CD14-positive monocyte (primary cell): ENCODE measurements at regions not wholly inside any gene's neighbourhood (a gene's known extent, or its start where the extent isn't known, plus 50 kb on each side); places are given as distances from the start of the nearest gene placed in this dataset.
A peak's percentile ranks its signal among the peaks of the same experiment; 100 is the strongest.

Experiments used
- DNase-seq, 3 donors: peaks; one replicate each; pipeline ENCODE4 v3.0.0-alpha.2; 2011 to 2022
- H2AFZ ChIP-seq: 2 replicates; pipeline ENCODE4 v1.6.0; 2012; ENCODE audit warnings: mild to moderate bottlenecking, low read depth, low read length, inconsistent platforms; ENCODE audit not compliant: insufficient read depth, poor library complexity, severe bottlenecking
- H3K27ac ChIP-seq, 2 donors: 1 replicate in 1 of 2; 2 replicates in 1 of 2; pipeline ENCODE4 v1.5.1; 2012 to 2013; ENCODE audit warnings: low read length in 2 of 2, control low read depth in 1 of 2, inconsistent platforms in 1 of 2, low read depth in 1 of 2, mild to moderate bottlenecking in 1 of 2
- H3K27me3 ChIP-seq, 2 donors: one replicate each; pipeline versions ENCODE4 v1.6.0 to v1.6.1; 2011 to 2013; ENCODE audit warnings: low read length in 2 of 2; ENCODE audit not compliant: control insufficient read depth in 2 of 2, insufficient read depth in 2 of 2
- H3K36me3 ChIP-seq, 2 donors: replicated peaks in 1 of 2; 1 replicate in 1 of 2; 2 replicates in 1 of 2; pipeline versions ENCODE4 v1.5.1 to v1.6.1; 2012 to 2013; ENCODE audit warnings: low read length in 2 of 2, control low read depth in 1 of 2, inconsistent platforms in 1 of 2, mild to moderate bottlenecking in 1 of 2; ENCODE audit not compliant: insufficient read depth in 2 of 2, control insufficient read depth in 1 of 2
- H3K4me1 ChIP-seq, 2 donors: 1 replicate in 1 of 2; 2 replicates in 1 of 2; pipeline versions ENCODE4 v1.5.1 to v1.6.1; 2012 to 2013; ENCODE audit warnings: low read length in 2 of 2, control low read depth in 1 of 2, inconsistent platforms in 1 of 2, mild to moderate bottlenecking in 1 of 2, moderate library complexity in 1 of 2; ENCODE audit not compliant: insufficient read depth in 2 of 2, control insufficient read depth in 1 of 2
- H3K4me2 ChIP-seq: replicated peaks from 2 replicates; pipeline ENCODE3; 2012; ENCODE audit warnings: low read length, moderate library complexity, mild to moderate bottlenecking; ENCODE audit not compliant: poor library complexity, severe bottlenecking; ENCODE audit errors: extremely low read depth
- H3K4me3 ChIP-seq, 3 experiments: fragments of 200-600 bp in 1 of 3; sonication (generic) in 1 of 3; replicated peaks in 1 of 3; 1 replicate in 2 of 3; 2 replicates in 1 of 3; pipeline ENCODE4 v1.5.1; 2011 to 2013; ENCODE audit warnings: low read length in 3 of 3, mild to moderate bottlenecking in 3 of 3, control low read depth in 2 of 3, low read depth in 2 of 3, inconsistent platforms in 1 of 3, moderate library complexity in 1 of 3
- H3K79me2 ChIP-seq: 2 replicates; pipeline ENCODE4 v1.6.0; 2012; ENCODE audit warnings: mild to moderate bottlenecking, control low read depth, inconsistent platforms, low read length, moderate library complexity; ENCODE audit not compliant: insufficient read depth
- H3K9ac ChIP-seq: 2 replicates; pipeline ENCODE4 v1.6.0; 2017; ENCODE audit warnings: low read length, mild to moderate bottlenecking; ENCODE audit not compliant: insufficient read depth, poor library complexity, severe bottlenecking
- H3K9me3 ChIP-seq, 2 donors: replicated peaks in 1 of 2; 1 replicate in 1 of 2; 2 replicates in 1 of 2; pipeline versions ENCODE4 v1.5.1 to v1.6.1; 2012 to 2013; ENCODE audit warnings: low read length in 2 of 2, control low read depth in 1 of 2; ENCODE audit not compliant: control insufficient read depth in 1 of 2, insufficient read depth in 1 of 2
- H4K20me1 ChIP-seq: 2 replicates; pipeline ENCODE4 v1.6.0; 2012; ENCODE audit warnings: mild to moderate bottlenecking, low read length, control low read depth, moderate library complexity; ENCODE audit not compliant: insufficient read depth
- H3K27ac Mint-ChIP-seq, 7 donors: one replicate each; pipeline ENCODE4 v1.8.0; 2020; ENCODE audit warnings: mild to moderate bottlenecking in 7 of 7, mixed read lengths in 7 of 7, moderate library complexity in 6 of 7, inconsistent platforms in 2 of 7
- H3K27me3 Mint-ChIP-seq, 3 donors: one replicate each; pipeline ENCODE4 v1.8.0; 2021 to 2022; ENCODE audit warnings: low read depth in 3 of 3, mild to moderate bottlenecking in 3 of 3, mixed read lengths in 3 of 3, moderate library complexity in 3 of 3, inconsistent platforms in 1 of 3
- H3K36me3 Mint-ChIP-seq, 2 donors: one replicate each; pipeline ENCODE4 v1.8.0; 2020; ENCODE audit warnings: mixed read lengths in 2 of 2, inconsistent platforms in 1 of 2, mild to moderate bottlenecking in 1 of 2
- H3K4me1 Mint-ChIP-seq: one replicate; pipeline ENCODE4 v1.8.0; 2020; ENCODE audit warnings: mild to moderate bottlenecking, mixed read lengths
- H3K4me3 Mint-ChIP-seq, 2 donors: one replicate each; pipeline ENCODE4 v1.8.0; 2020; ENCODE audit warnings: mild to moderate bottlenecking in 2 of 2, mixed read lengths in 2 of 2, moderate library complexity in 1 of 2
- H3K9me3 Mint-ChIP-seq, 7 donors: one replicate each; pipeline ENCODE4 v1.8.0; 2020 to 2022; ENCODE audit warnings: mixed read lengths in 7 of 7, mild to moderate bottlenecking in 6 of 7, moderate library complexity in 6 of 7, inconsistent platforms in 2 of 7
- CTCF ChIP-seq: fragments of 200-600 bp; IDR thresholded peaks from one replicate; pipeline ENCODE4 v1.8.0; 2022; ENCODE audit warnings: antibody characterized with exemption, mild to moderate bottlenecking
- WGBS: methylation state at CpG from one replicate; pipeline ENCODE4 v1.1.5; 2013; ENCODE audit warnings: missing lambda C conversion rate; ENCODE audit not compliant: insufficient coverage; 5-methylcytosine and 5-hydroxymethylcytosine counted together
- intact Hi-C, 2 donors: fragments of 100-400 bp; cut with micrococcal nuclease; formaldehyde crosslinking; loops; one replicate each; pipeline versions ENCODE4 v1.15.0 to v1.15.1; 2023

- Histone ChIP-seq H3K9ac (no peak overlapping the region), H3K9me3 (peaks cover 0 to 9% of the 10 kb centered on the region in 2 donors), H3K4me2 (no peak overlapping the region), H3K4me3 (no peak overlapping the region), H4K20me1 (no peaks in the 10 kb centered on the region), H3K36me3 (no peaks in the 10 kb centered on the region), H3K27me3 (no peaks in the 10 kb centered on the region), H3K27ac (no peak overlapping the region), H3K79me2 (no peaks in the 10 kb centered on the region), H3K4me1 (peaks cover 7 to 9% of the 10 kb centered on the region in 2 donors), H2AFZ (no peak overlapping the region)
- TF ChIP-seq CTCF: no peak
- intact Hi-C loops: no loop called here
- no peaks in the 10 kb centered on the region for H3K36me3 Mint-ChIP-seq
- peaks cover 9 to 23% (median 13%) of the 10 kb centered on the region in 7 donors for H3K9me3 Mint-ChIP-seq
- H3K4me1 Mint-ChIP-seq: peaks cover 8% of the 10 kb centered on the region
- peaks cover 0 to 5% (median 0%) of the 10 kb centered on the region in 3 donors for H3K27me3 Mint-ChIP-seq
- H3K4me3 Mint-ChIP-seq: no peak overlapping the region
- no peak overlapping the region for H3K27ac Mint-ChIP-seq
- 92% methylated on average over 2 of the region's 5 CpGs for WGBS
- DNase-seq: peak in 1 of 3 donors; percentile 5
Measured at GRCh38 chr11:122486793-122487495, 168.6 kb upstream of the UBASH3B start.

GRCh38 chr11:122478986-122479385 lies 176.5 kb upstream of the UBASH3B start:
- Histone ChIP-seq H3K9me3 (peaks cover 6 to 9% of the 10 kb centered on the region in 2 donors), H3K4me3 (no peak overlapping the region), H3K79me2 (no peaks in the 10 kb centered on the region), H3K4me2 (no peak overlapping the region), H4K20me1 (no peaks in the 10 kb centered on the region), H3K9ac (no peak overlapping the region), H3K4me1 (no peaks in the 10 kb centered on the region), H2AFZ (no peak overlapping the region), H3K27me3 (no peaks in the 10 kb centered on the region), H3K36me3 (no peaks in the 10 kb centered on the region), H3K27ac (no peak overlapping the region)
- Mint-ChIP-seq H3K4me1 (no peaks in the 10 kb centered on the region), H3K9me3 (peaks cover 10 to 21% (median 13%) of the 10 kb centered on the region in 7 donors), H3K36me3 (no peaks in the 10 kb centered on the region), H3K27me3 (no peaks in the 10 kb centered on the region), H3K27ac (peak overlapping the region in 1 of 7 donors; percentile 41), H3K4me3 (no peak overlapping the region)
- no peak for DNase-seq
- TF ChIP-seq CTCF: no peak
- WGBS: 0% methylated on average over 1 of the region's 2 CpGs
- intact Hi-C loops: no loop called here
